ENCODE measurements at regions not wholly inside any gene's neighbourhood (a gene's known extent, or its start where the extent isn't known, plus 50 kb on each side); places are given as distances from the start of the nearest gene placed in this dataset.

DNA sequence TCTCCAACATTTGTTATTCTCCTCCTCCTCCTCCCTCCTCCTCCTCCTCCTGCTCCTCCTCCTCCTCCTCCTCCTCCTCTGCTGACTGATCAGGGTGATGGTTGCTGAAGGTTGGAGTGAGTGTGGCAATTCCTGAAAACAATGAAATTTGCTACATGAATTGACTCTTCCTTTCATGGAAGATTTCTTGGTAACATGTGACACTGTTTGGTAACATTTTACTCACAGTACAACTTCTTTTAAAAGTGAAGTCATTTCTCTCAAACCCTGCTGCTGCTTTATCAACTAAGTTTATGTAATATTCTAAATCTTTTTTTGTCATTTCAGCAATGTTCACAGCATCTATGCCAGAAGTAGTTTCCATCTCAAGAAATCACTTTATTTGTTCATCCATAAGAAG is 543.0 kb downstream of the MAFB start:
- Histone ChIP-seq H3F3A (ENCODE audit: insufficient read depth, low read length) (no peaks in the 10 kb centered on the region), H3K9me2 (ENCODE audit: low read depth, low read length) (no peaks in the 10 kb centered on the region), H3K4me2 (ENCODE audit: low read length) (no peak overlapping the region), H3K9me3 (ENCODE audit: low read length) (no peaks in the 10 kb centered on the region), H3K36me3 (ENCODE audit: insufficient read depth, low read length) (no peaks in the 10 kb centered on the region), H3K79me2 (ENCODE audit: insufficient read depth, low read length) (no peaks in the 10 kb centered on the region), H4K20me1 (ENCODE audit: insufficient read depth, low read length) (no peaks in the 10 kb centered on the region), H2AFZ (ENCODE audit: low read length) (no peak overlapping the region), H3K9ac (ENCODE audit: low read length) (no peak overlapping the region), H3K27me3 (ENCODE audit: insufficient read depth, low read length) (no peaks in the 10 kb centered on the region), H3K27ac (ENCODE audit: low read depth, low read length, poor library complexity, severe bottlenecking) (no peak overlapping the region), H3K4me3 (ENCODE audit: low read depth, low read length, poor library complexity, severe bottlenecking) (no peak overlapping the region), H3K4me1 (ENCODE audit: insufficient read depth, low read length, severe bottlenecking) (no peaks in the 10 kb centered on the region)
- TF ChIP-seq EZH2 (IDR thresholded peaks at IDR 0.05; ENCODE audit: borderline replicate concordance, low read length) (no peak), CTCF (IDR thresholded peaks at IDR 0.05; ENCODE audit: low read length) (no peak)

- H3K27ac ChIP-seq (ENCODE audit: low read depth, low read length, poor library complexity, severe bottlenecking): no peak overlapping the region
- no peaks in the 10 kb centered on the region for H3K4me1 ChIP-seq (ENCODE audit: insufficient read depth, low read length, severe bottlenecking)
- no peaks in the 10 kb centered on the region for H4K20me1 ChIP-seq (ENCODE audit: insufficient read depth, low read length)
- no peaks in the 10 kb centered on the region for H3K9me2 ChIP-seq (ENCODE audit: low read depth, low read length)
- H3K9me3 ChIP-seq (ENCODE audit: low read length): no peaks in the 10 kb centered on the region
- H3K79me2 ChIP-seq (ENCODE audit: insufficient read depth, low read length): no peaks in the 10 kb centered on the region
- no peak overlapping the region for H3K4me3 ChIP-seq (ENCODE audit: low read depth, low read length, poor library complexity, severe bottlenecking)
- H2AFZ ChIP-seq (ENCODE audit: low read length): no peak overlapping the region
- no peaks in the 10 kb centered on the region for H3K36me3 ChIP-seq (ENCODE audit: insufficient read depth, low read length)
- no peak overlapping the region for H3K9ac ChIP-seq (ENCODE audit: low read length)
- no peaks in the 10 kb centered on the region for H3F3A ChIP-seq (ENCODE audit: insufficient read depth, low read length)
- H3K4me2 ChIP-seq (ENCODE audit: low read length): no peak overlapping the region
- TF ChIP-seq CTCF (IDR thresholded peaks at IDR 0.05; ENCODE audit: low read length): no peak
- TF ChIP-seq EZH2 (IDR thresholded peaks at IDR 0.05; ENCODE audit: borderline replicate concordance, low read length): no peak
- H3K27me3 ChIP-seq (ENCODE audit: insufficient read depth, low read length): no peaks in the 10 kb centered on the region
Observed at GRCh38 chr20:40144581-40144980, 544.5 kb downstream of the MAFB start.

GRCh38 chr20:40134176-40134575 is 554.9 kb downstream of the MAFB start:
- Histone ChIP-seq H3K27me3 (ENCODE audit: insufficient read depth, low read length) (no peaks in the 10 kb centered on the region), H3K4me3 (ENCODE audit: low read depth, low read length, poor library complexity, severe bottlenecking) (no peak overlapping the region), H3K9ac (ENCODE audit: low read length) (no peak overlapping the region), H3K79me2 (ENCODE audit: insufficient read depth, low read length) (no peaks in the 10 kb centered on the region), H3K9me3 (ENCODE audit: low read length) (no peaks in the 10 kb centered on the region), H4K20me1 (ENCODE audit: insufficient read depth, low read length) (no peaks in the 10 kb centered on the region), H3F3A (ENCODE audit: insufficient read depth, low read length) (no peaks in the 10 kb centered on the region), H3K4me2 (ENCODE audit: low read length) (no peak overlapping the region), H3K9me2 (ENCODE audit: low read depth, low read length) (no peaks in the 10 kb centered on the region), H3K36me3 (ENCODE audit: insufficient read depth, low read length) (no peaks in the 10 kb centered on the region), H3K4me1 (ENCODE audit: insufficient read depth, low read length, severe bottlenecking) (no peaks in the 10 kb centered on the region), H3K27ac (ENCODE audit: low read depth, low read length, poor library complexity, severe bottlenecking) (no peak overlapping the region), H2AFZ (ENCODE audit: low read length) (no peak overlapping the region)
- TF ChIP-seq EZH2 (IDR thresholded peaks at IDR 0.05; ENCODE audit: borderline replicate concordance, low read length): no peak
- no peak for TF ChIP-seq CTCF (IDR thresholded peaks at IDR 0.05; ENCODE audit: low read length)
